ENCODE measurements at regions not wholly inside any gene's neighbourhood (a gene's known extent, or its start where the extent isn't known, plus 50 kb on each side); places are given as distances from the start of the nearest gene placed in this dataset.

DNA sequence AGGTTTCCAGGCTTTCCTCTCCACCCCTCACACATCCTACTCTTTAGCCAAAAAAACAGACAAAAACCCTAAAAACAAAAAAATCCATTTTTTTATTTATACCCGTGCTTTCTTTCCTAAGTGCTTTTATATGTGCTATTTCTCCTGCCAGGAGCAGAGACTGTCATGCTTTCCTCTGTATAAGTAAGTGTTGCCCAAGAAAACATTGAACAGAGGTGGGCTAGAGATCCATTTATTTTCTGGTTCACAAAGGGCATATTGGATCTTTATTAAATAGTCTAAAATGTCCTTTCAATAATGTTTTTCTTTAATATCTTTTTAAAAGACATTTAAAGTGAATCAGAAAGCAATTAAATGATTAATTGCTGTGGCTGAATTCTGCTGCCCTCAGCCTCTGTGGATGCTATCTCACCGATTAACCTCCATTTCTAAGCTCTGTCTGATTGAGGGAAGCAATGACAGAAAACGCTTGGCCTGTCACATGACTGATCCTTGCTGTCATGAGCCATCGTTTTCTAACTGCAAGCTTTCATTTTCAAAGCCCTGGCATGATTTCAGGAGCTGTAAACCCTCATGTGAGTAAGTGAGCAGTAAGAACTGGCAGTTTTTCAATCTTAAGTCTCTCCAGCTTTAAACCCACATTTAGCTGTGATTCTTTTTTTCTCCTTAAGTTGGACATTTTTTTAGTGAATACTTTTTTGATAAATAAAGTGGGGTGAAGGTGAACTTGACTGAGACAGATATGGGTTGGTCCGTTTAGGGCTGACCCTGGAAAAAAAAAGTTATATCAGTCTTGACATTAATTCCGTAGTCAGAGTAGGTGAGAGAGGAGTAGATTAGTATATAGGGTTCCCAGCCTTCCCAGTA, 180.7 kb upstream of the PGRMC2 start (continued):
- TF ChIP-seq SMARCB1 (IDR thresholded peaks at IDR 0.05; ENCODE audit: insufficient read length, low read depth) (no peak), ZNF699 (CRISPR knock-in tag; IDR thresholded peaks at IDR 0.05; ENCODE audit: insufficient replicate concordance) (no peak), NCOR1 (IDR thresholded peaks at IDR 0.05) (no peak), JUND (IDR thresholded peaks at IDR 0.05; ENCODE audit: borderline replicate concordance, low read depth, low read length) (peak; percentile 43; the same call in 1 of the 2 replicates), JUND (tag; IDR thresholded peaks at IDR 0.05; ENCODE audit: borderline replicate concordance, low read depth, low read length) (no peak; the same call in 2 of the 3 replicates), NELFE (IDR thresholded peaks at IDR 0.05; ENCODE audit: insufficient read depth, insufficient read length) (no peak), STAT5A (IDR thresholded peaks at IDR 0.05; ENCODE audit: borderline replicate concordance, low read length) (no peak), KAT8 (IDR thresholded peaks at IDR 0.05; ENCODE audit: low read depth) (no peak), SMC3 (conservative IDR thresholded peaks at IDR 0.05; ENCODE audit: insufficient read depth, low read depth, low read length) (no peak), E2F3 (CRISPR knock-in tag; IDR thresholded peaks at IDR 0.05) (no peak), BMI1 (IDR thresholded peaks at IDR 0.05; ENCODE audit: low read length) (no peak), GABPB2 (CRISPR knock-in tag; conservative IDR thresholded peaks at IDR 0.05) (no peak), ELF1 (tag; IDR thresholded peaks at IDR 0.05) (no peak), ZNF140 (CRISPR knock-in tag; IDR thresholded peaks at IDR 0.05) (no peak), RBM14 (IDR thresholded peaks at IDR 0.05; ENCODE audit: borderline replicate concordance, insufficient read depth, low read depth, low read length) (no peak), PHB (CRISPR knock-in tag; IDR thresholded peaks at IDR 0.05) (no peak), CCAR2 (IDR thresholded peaks at IDR 0.05; ENCODE audit: low read depth, low read length) (no peak), TEAD2 (tag; IDR thresholded peaks at IDR 0.05) (no peak), LARP7 (IDR thresholded peaks at IDR 0.05) (no peak), MEF2D (tag; conservative IDR thresholded peaks at IDR 0.05; ENCODE audit: low read depth) (no peak), DACH1 (IDR thresholded peaks at IDR 0.05; ENCODE audit: partially characterized antibody) (no peak), ETV1 (tag; conservative IDR thresholded peaks at IDR 0.05; ENCODE audit: low read depth) (no peak), SMARCE1 (IDR thresholded peaks at IDR 0.05) (no peak), CAMTA2 (CRISPR knock-in tag; conservative IDR thresholded peaks at IDR 0.05) (no peak)
- TF ChIP-seq, protein P1, sequence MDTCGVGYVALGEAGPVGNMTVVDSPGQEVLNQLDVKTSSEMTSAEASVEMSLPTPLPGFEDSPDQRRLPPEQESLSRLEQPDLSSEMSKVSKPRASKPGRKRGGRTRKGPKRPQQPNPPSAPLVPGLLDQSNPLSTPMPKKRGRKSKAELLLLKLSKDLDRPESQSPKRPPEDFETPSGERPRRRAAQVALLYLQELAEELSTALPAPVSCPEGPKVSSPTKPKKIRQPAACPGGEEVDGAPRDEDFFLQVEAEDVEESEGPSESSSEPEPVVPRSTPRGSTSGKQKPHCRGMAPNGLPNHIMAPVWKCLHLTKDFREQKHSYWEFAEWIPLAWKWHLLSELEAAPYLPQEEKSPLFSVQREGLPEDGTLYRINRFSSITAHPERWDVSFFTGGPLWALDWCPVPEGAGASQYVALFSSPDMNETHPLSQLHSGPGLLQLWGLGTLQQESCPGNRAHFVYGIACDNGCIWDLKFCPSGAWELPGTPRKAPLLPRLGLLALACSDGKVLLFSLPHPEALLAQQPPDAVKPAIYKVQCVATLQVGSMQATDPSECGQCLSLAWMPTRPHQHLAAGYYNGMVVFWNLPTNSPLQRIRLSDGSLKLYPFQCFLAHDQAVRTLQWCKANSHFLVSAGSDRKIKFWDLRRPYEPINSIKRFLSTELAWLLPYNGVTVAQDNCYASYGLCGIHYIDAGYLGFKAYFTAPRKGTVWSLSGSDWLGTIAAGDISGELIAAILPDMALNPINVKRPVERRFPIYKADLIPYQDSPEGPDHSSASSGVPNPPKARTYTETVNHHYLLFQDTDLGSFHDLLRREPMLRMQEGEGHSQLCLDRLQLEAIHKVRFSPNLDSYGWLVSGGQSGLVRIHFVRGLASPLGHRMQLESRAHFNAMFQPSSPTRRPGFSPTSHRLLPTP (IDR thresholded peaks at IDR 0.05; ENCODE audit: borderline replicate concordance, extremely low read depth, insufficient read length) = no peak
- TF ChIP-seq, protein P2, sequence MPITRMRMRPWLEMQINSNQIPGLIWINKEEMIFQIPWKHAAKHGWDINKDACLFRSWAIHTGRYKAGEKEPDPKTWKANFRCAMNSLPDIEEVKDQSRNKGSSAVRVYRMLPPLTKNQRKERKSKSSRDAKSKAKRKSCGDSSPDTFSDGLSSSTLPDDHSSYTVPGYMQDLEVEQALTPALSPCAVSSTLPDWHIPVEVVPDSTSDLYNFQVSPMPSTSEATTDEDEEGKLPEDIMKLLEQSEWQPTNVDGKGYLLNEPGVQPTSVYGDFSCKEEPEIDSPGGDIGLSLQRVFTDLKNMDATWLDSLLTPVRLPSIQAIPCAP (CRISPR knock-in tag; IDR thresholded peaks at IDR 0.05; ENCODE audit: borderline replicate concordance) = no peak
- TF ChIP-seq, protein P3, sequence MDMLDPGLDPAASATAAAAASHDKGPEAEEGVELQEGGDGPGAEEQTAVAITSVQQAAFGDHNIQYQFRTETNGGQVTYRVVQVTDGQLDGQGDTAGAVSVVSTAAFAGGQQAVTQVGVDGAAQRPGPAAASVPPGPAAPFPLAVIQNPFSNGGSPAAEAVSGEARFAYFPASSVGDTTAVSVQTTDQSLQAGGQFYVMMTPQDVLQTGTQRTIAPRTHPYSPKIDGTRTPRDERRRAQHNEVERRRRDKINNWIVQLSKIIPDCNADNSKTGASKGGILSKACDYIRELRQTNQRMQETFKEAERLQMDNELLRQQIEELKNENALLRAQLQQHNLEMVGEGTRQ (CRISPR knock-in tag; IDR thresholded peaks at IDR 0.05) = peak; percentile 83
